ENCODE measurements at regions not wholly inside any gene's neighbourhood (a gene's known extent, or its start where the extent isn't known, plus 50 kb on each side); places are given as distances from the start of the nearest gene placed in this dataset.

GRCh38 chr5:24899180-24899579, 254.4 kb upstream of the CDH10 start:
- DNase-seq (ENCODE audit: low read depth), result peak; percentile 6
- TF ChIP-seq MAX (IDR thresholded peaks at IDR 0.05; ENCODE audit: low read depth, low read length) (no peak), MYC (IDR thresholded peaks at IDR 0.05; ENCODE audit: low read depth, low read length) (no peak), POLR2A (IDR thresholded peaks at IDR 0.05; ENCODE audit: extremely low read depth, insufficient read length) (no peak)
- TF ChIP-seq, protein P1, sequence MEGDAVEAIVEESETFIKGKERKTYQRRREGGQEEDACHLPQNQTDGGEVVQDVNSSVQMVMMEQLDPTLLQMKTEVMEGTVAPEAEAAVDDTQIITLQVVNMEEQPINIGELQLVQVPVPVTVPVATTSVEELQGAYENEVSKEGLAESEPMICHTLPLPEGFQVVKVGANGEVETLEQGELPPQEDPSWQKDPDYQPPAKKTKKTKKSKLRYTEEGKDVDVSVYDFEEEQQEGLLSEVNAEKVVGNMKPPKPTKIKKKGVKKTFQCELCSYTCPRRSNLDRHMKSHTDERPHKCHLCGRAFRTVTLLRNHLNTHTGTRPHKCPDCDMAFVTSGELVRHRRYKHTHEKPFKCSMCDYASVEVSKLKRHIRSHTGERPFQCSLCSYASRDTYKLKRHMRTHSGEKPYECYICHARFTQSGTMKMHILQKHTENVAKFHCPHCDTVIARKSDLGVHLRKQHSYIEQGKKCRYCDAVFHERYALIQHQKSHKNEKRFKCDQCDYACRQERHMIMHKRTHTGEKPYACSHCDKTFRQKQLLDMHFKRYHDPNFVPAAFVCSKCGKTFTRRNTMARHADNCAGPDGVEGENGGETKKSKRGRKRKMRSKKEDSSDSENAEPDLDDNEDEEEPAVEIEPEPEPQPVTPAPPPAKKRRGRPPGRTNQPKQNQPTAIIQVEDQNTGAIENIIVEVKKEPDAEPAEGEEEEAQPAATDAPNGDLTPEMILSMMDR (IDR thresholded peaks at IDR 0.05; ENCODE audit: low read depth, low read length), result no peak
- H3K4me3 ChIP-seq (ENCODE audit: low read depth, low read length), result no peak overlapping the region

DNA sequence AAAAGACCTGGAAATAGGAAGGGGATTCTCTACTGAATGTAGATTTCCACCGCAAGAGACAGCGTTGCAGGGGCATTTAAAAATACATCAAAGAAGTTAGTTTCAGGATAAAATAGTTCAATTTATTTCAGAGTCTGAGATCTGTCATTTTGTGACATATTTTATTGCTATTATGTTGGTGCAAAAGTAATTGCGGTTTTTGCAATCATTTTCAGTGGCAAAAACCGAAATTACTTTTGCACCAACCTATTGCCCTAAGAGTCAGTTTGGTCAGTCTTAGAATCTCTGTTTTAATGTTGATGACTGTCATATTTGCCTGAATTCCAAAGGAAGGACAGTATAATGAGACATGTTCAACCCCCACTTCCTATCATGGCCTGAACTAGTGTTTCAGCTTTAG, 219.5 kb upstream of the CDH10 start:
- TF ChIP-seq MYC (IDR thresholded peaks at IDR 0.05; ENCODE audit: low read depth, low read length) (no peak), POLR2A (IDR thresholded peaks at IDR 0.05; ENCODE audit: extremely low read depth, insufficient read length) (no peak), MAX (IDR thresholded peaks at IDR 0.05; ENCODE audit: low read depth, low read length) (no peak)
- TF ChIP-seq, protein P1 (IDR thresholded peaks at IDR 0.05; ENCODE audit: low read depth, low read length), result no peak
- DNase-seq (ENCODE audit: low read depth), result no peak
- H3K4me3 ChIP-seq (ENCODE audit: low read depth, low read length), result no peak overlapping the region

GRCh38 chr5:24862117-24862516, 217.3 kb upstream of the CDH10 start:
- TF ChIP-seq POLR2A (IDR thresholded peaks at IDR 0.05; ENCODE audit: extremely low read depth, insufficient read length) (no peak), MYC (IDR thresholded peaks at IDR 0.05; ENCODE audit: low read depth, low read length) (no peak), MAX (IDR thresholded peaks at IDR 0.05; ENCODE audit: low read depth, low read length) (no peak)
- TF ChIP-seq, protein P1 (IDR thresholded peaks at IDR 0.05; ENCODE audit: low read depth, low read length), result no peak
- H3K4me3 ChIP-seq (ENCODE audit: low read depth, low read length), result no peak overlapping the region
- no peak for DNase-seq (ENCODE audit: low read depth)

DNA sequence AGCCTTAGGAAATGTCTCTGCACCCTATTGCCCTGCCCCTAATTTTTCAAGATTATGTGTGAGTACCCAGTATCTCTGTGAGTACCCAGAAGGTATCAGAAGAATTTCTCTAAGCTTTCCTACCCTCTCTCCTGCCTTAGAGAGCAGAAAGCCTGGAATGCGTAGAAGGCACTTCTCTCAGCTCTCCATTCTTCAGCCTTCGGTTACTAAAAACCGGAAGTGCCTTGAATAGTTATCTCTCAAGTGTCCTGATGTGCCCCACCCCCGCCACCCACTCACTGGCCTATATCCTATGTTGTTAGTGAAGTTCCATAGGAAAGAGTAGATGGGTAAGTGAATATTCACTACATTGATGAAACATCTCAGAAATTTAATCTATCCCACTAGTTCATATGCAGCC, 210.7 kb upstream of the CDH10 start:
- no peak overlapping the region for H3K4me3 ChIP-seq (ENCODE audit: low read depth, low read length)
- no peak for TF ChIP-seq POLR2A (IDR thresholded peaks at IDR 0.05; ENCODE audit: extremely low read depth, insufficient read length)
- no peak for TF ChIP-seq MYC (IDR thresholded peaks at IDR 0.05; ENCODE audit: low read depth, low read length)
- no peak for TF ChIP-seq MAX (IDR thresholded peaks at IDR 0.05; ENCODE audit: low read depth, low read length)
- TF ChIP-seq, protein P1 (IDR thresholded peaks at IDR 0.05; ENCODE audit: low read depth, low read length), result no peak
- DNase-seq (ENCODE audit: low read depth), result peak; percentile 2

DNA sequence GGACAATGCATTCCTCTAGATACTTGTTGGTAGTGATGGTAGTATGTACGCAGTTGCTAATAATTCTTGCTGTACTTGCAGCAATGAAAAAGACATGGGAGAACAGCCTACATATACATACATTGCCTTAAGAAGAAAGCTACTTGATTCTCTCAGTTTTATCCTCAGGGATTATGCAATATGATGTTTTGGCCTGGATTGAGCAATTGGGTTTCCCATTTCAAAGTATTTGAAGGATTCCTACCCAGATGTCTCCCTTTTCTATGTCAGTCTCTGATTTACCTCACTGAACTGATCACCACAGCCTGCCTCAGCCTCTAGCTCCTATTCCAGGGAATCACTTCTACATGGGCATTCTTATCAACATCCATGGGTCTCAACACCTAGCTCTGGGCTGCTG, 210.1 kb upstream of the CDH10 start:
- TF ChIP-seq, protein P1 (IDR thresholded peaks at IDR 0.05; ENCODE audit: low read depth, low read length), result no peak
- TF ChIP-seq MYC (IDR thresholded peaks at IDR 0.05; ENCODE audit: low read depth, low read length), result no peak
- TF ChIP-seq POLR2A (IDR thresholded peaks at IDR 0.05; ENCODE audit: extremely low read depth, insufficient read length), result no peak
- TF ChIP-seq MAX (IDR thresholded peaks at IDR 0.05; ENCODE audit: low read depth, low read length), result no peak
- H3K4me3 ChIP-seq (ENCODE audit: low read depth, low read length), result no peak overlapping the region
- no peak for DNase-seq (ENCODE audit: low read depth)

- DNase-seq (ENCODE audit: low read depth), result no peak
- TF ChIP-seq MAX (IDR thresholded peaks at IDR 0.05; ENCODE audit: low read depth, low read length), result no peak
- TF ChIP-seq, protein P1 (IDR thresholded peaks at IDR 0.05; ENCODE audit: low read depth, low read length), result no peak
- no peak for TF ChIP-seq POLR2A (IDR thresholded peaks at IDR 0.05; ENCODE audit: extremely low read depth, insufficient read length)
- no peak for TF ChIP-seq MYC (IDR thresholded peaks at IDR 0.05; ENCODE audit: low read depth, low read length)
- H3K4me3 ChIP-seq (ENCODE audit: low read depth, low read length), result no peak overlapping the region
Measured at GRCh38 chr5:24854350-24854749, 209.6 kb upstream of the CDH10 start.

Data from NB4 (cell line).